Activated CD8-positive, alpha-beta memory T cell treated with anti-CD3 and anti-CD28 coated beads for 24 hours (primary cell): ENCODE measurements at regions not wholly inside any gene's neighbourhood (a gene's known extent, or its start where the extent isn't known, plus 50 kb on each side); places are given as distances from the start of the nearest gene placed in this dataset.

Experiments
- DNase-seq: peaks from one replicate; pipeline ENCODE4 v3.0.0-alpha.2; 2020

- no peak for DNase-seq
Observed at GRCh38 chr15:88312941-88313579, 56.5 kb upstream of the NTRK3 start.

GRCh38 chr15:88309363-88309762 is 52.8 kb upstream of the NTRK3 start:
- DNase-seq, result no peak

GRCh38 chr15:88307344-88307743 is 50.8 kb upstream of the NTRK3 start:
- no peak for DNase-seq
